ENCODE measurements at regions not wholly inside any gene's neighbourhood (a gene's known extent, or its start where the extent isn't known, plus 50 kb on each side); places are given as distances from the start of the nearest gene placed in this dataset.
"Not testable (repeated sequence)": the region's sequence is repeated elsewhere in the genome, so short reads cannot be mapped to it uniquely, and the experiment has no call there.

DNA sequence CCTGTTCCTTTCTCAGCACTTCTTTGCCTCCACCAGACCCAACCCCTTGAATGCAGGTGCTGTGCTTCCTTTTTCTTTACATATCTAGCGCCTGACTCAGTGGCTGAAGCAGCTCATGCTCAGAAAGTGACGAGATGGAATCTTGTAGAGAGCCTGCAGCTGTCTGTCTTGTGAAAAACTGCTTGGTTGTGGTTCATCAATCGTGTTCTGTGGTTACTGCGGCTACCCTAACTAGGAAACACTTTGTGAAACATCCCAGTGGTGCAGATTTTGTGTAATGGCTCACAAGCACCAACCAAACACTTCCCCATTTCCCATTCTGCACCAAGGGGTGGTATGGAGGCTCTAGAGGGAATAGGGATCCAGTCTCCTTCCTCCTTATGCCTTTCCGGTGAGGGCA lies 307.2 kb upstream of the MMADHC start:
- no peak for DNase-seq

GRCh38 chr2:149894226-149894625 lies 306.7 kb upstream of the MMADHC start:
- DNase-seq = no peak

GRCh38 chr2:149892563-149892962 lies 305.0 kb upstream of the MMADHC start:
- no peak for DNase-seq

DNA sequence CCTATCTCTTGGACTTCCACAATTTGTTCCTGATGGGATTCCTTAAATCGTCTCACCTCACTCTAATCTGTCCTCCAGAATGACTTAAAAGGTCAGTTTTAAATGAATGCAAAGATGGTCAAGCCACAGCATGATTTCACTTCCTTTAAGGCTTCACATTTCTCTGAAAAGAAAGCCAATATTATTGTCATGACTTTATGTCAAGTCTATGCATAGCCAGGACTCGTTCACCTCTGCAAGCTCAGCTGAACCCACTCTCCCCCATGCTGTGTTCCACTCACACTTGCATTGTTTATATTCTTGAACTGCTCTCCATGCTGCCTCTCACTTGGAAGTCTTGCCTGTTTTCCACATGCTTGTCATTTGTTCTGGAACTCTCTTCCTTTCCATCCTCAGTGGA lies 298.4 kb upstream of the MMADHC start:
- no peak for DNase-seq

GRCh38 chr2:149885468-149885867 lies 297.9 kb upstream of the MMADHC start:
- DNase-seq = no peak

- no peak for DNase-seq
These were observed 297.3 kb upstream of the MMADHC start for GRCh38 chr2:149884871-149885270.

DNA sequence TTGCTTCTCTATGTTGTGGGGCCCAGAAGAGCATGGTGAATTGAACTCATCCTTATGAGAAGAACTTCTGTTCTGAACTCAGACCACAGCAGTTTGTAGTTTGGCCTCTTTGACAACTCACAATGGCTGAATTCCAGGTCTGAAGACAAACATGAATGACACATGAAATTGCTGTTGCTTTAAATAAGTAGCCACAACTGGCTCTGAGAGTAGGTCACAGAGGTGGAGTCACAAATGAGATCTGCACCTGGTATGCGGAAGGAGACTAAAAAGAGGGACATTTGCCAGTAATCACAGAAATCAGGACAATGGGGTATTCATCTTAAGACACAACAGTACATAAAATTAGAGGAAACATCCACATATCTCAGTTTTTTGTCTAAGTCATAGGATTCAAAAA lies 290.3 kb upstream of the MMADHC start:
- DNase-seq = no peak

GRCh38 chr2:149877074-149877473 lies 289.5 kb upstream of the MMADHC start:
- no peak for DNase-seq

DNA sequence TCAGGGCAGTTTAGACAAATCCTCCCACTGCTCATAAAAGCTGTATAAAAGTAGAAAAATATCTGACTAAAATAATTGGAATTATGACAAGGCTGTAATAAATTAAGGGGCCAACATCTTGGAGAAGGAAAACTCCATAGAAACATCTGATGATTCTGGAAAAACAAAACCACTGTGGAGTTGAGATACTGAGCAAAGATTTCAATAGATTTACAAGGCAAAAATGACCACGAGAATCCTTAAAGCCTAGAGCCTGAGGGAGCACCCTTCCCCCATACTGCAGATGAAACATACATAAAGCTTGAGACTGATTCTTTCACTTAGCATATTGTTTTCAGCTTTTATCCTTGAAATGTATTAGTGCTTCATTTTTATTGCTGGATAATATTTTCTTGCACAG lies 286.4 kb upstream of the MMADHC start:
- DNase-seq = no peak

- DNase-seq = no peak
These were observed 285.1 kb upstream of the MMADHC start for GRCh38 chr2:149872638-149873150.

DNA sequence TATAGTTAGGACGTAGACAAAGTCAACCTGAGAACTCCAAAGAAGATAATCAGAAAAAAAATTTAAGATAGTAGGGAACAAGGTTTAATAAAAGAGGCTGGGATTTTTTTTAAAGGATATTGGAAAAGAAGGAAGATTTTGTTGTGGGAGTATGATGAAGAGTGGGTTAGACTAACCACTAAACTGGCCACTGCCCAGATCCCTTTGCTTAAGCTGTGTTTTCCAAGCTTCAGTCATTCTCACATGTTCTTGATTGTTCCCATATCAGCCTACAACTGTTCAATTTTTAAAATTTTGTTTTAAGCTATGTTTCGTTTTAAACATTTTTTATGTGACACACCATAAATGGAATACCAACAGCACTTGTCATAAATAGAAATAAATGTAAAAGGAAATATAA lies 284.5 kb upstream of the MMADHC start:
- DNase-seq = no peak

GRCh38 chr2:149871091-149871885 lies 283.7 kb upstream of the MMADHC start:
- no peak for DNase-seq

DNA sequence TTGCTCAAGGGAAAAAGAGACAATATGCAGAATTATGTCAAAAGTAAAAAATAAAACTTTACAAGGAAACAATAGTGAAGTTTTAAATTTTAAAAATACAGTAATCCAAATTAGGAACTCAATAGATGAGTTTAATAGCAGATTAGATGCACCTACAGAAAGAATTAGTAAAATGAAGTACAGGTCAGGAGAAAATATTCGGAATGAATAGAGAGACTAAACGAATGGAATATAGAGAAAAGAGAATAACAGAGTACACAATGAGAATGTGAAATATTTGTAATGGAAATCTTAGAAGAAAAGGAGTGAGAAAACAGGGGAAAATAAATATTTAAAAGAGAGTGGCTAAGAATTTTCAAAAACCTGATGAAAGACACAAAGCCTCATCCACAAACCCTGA lies 275.7 kb upstream of the MMADHC start:
- DNase-seq = no peak

GRCh38 chr2:149861034-149861433 lies 273.5 kb upstream of the MMADHC start:
- no peak for DNase-seq

DNA sequence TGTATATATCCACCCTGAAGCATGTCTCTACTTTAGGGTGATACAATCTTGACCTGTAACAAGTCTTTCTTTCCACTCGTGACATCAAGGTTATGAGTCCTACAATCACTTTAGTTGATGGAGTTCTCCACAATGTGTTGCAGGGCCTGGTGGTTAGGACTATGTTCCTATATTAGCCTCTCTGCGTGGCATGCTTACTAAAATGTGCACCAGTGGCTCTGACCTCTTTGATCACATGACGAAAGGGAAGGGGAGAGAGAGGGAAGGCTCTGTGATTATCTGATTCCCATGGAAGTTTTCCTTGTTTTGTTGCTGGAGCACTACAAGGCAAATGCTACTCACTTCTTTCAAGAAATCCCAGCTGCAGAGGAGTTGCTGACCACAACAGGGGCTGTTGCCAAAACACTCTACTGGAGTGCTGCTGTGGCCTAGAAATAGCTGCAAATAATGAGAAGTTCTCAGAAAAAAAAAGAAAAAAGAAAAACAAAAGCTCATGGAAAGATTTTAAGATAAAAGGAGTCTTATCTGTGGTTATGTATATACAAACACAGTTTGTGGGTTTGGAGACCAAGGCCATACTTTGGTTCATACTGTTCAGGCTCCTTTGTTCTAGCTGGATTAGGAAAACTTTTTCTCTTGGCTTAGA lies 272.8 kb upstream of the MMADHC start:
- no peak for DNase-seq

DNA sequence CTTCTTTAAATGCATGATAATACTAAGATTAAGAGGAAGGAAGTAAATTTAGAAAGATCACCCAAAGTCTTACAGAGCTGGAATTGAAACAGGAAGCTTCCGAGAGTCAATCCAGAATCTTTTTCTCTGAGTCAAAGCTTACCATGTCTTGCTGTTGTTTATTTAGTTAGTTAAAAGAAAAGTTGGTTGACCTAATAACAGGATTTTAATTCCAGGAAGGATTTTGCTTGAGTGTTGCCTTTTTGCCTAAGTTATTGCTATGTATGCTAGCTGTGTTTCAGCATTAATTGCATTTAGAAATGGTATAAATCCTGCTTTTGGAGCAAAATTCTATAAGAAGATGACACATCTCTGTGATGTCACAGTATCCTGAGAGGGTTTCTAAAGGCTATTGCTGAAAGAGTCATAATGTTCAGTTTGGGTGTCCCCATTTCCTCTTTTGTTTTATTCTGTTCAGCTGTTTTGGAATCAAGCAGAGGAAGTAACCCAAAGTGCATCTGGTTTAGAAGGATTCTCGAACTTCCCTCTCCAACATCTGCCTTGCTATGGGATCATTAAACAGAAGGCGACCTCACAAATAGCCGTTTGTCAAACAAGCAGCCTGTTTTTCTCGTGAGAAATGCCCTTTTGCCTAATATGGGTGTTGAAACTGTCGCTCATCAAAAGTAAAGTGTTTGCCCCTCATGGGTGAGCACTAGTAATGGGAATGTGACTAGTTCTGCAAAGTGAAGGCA lies 271.5 kb upstream of the MMADHC start:
- DNase-seq = no peak

- no peak for DNase-seq
These were observed 270.6 kb upstream of the MMADHC start for GRCh38 chr2:149858216-149858615.

- no peak for DNase-seq
These were observed 269.8 kb upstream of the MMADHC start for GRCh38 chr2:149857344-149857743.

DNA sequence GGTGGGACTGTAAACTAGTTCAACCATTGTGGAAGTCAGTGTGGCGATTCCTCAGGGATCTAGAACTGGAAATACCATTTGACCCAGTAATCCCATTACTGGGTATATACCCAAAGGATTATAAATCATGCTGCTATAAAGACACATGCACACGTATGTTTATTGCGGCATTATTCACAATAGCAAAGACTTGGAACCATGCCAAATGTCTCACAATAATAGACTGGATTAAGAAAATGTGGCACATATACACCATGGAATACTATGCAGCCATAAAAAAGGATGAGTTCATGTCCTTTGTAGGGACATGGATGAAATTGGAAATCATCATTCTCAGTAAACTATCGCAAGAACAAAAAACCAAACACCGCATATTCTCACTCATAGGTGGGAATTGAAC lies 268.3 kb upstream of the MMADHC start:
- not testable (repeated sequence) for DNase-seq

- no peak for DNase-seq
These were observed 262.0 kb upstream of the MMADHC start for GRCh38 chr2:149849591-149849990.

- no peak for DNase-seq
These were observed 261.6 kb upstream of the MMADHC start for GRCh38 chr2:149849136-149849535.

- no peak for DNase-seq
These were observed 253.8 kb upstream of the MMADHC start for GRCh38 chr2:149841396-149841795.

GRCh38 chr2:149832324-149832723 lies 244.7 kb upstream of the MMADHC start:
- no peak for DNase-seq

Data from NCI-H2029 treated with DMSO at 0.1 percent for 48 hours (cell line).